K562 (cell line): ENCODE measurements at regions not wholly inside any gene's neighbourhood (a gene's known extent, or its start where the extent isn't known, plus 50 kb on each side); places are given as distances from the start of the nearest gene placed in this dataset.

ENCODE experiments used
- ATAC-seq: fragments of 200-7000 bp; cut with Tn5 transposase; 3 replicates; pipeline ENCODE4 v1.9.1; 2020; ENCODE audit warnings: moderate library complexity
- BruUV-seq: library from RNA; stranded (reverse); fragments of 400-500 nt; replicated peaks from 2 replicates; lab custom pipeline; 2021; lab: Mats Ljungman, UMichigan
- CTCF ChIA-PET: fragments of 300-600 bp; formaldehyde crosslinking; extraction: SDS; loops from one replicate; lab custom pipeline; 2021; ENCODE audit warnings: low intra/inter-chr PET ratio; lab: Yijun Ruan, JAX
- POLR2A ChIA-PET: fragments of 300-600, 350-650 bp; sonication (Branson Sonifier 250); formaldehyde crosslinking; extraction: SDS; loops from one replicate; lab custom pipeline; 2021; ENCODE audit warnings: antibody characterized with exemption, inconsistent platforms; lab: Yijun Ruan, JAX
- DNase-seq, 4 experiments: peaks; one replicate each; pipeline versions ENCODE4 v3.0.0 to v3.0.0-alpha.2; 2011 to 2018; ENCODE audit warnings: low spot score in 3 of 4, mixed read lengths in 3 of 4; ENCODE audit errors: extremely low read depth in 1 of 4
- FAIRE-seq: peaks from 2 replicates; lab custom pipeline; 2011; peaks lifted over from hg19 to GRCh38; lab: Jason Lieb, UNC
- H2AFZ ChIP-seq: 2 replicates; pipeline ENCODE4 v1.6.0; 2011; ENCODE audit warnings: low read depth, low read length, control low read depth, inconsistent platforms
- H3K27ac ChIP-seq: fragments of 200-600 bp; 3 replicates; pipeline ENCODE4 v1.8.0; 2011; ENCODE audit warnings: low read depth, mild to moderate bottlenecking, control low read depth, inconsistent platforms, low read length, moderate library complexity, mixed read lengths; ENCODE audit errors: extremely low read depth
- H3K27me3 ChIP-seq, 2 experiments: fragments of 300-600 bp in 1 of 2; 2 replicates in 1 of 2; 3 replicates in 1 of 2; pipeline versions ENCODE4 v1.6.0 to v1.8.0; 2011; ENCODE audit warnings: inconsistent platforms in 2 of 2, low read length in 2 of 2, mild to moderate bottlenecking in 1 of 2, mixed read lengths in 1 of 2, moderate library complexity in 1 of 2; ENCODE audit not compliant: control insufficient read depth in 2 of 2, insufficient read depth in 2 of 2
- H3K36me3 ChIP-seq: fragments of 300-600 bp; 3 replicates; pipeline ENCODE4 v1.8.0; 2011; ENCODE audit warnings: mild to moderate bottlenecking, low read length, inconsistent platforms; ENCODE audit not compliant: control insufficient read depth, insufficient read depth
- H3K4me1 ChIP-seq, 2 experiments: fragments of 200-600 bp in 1 of 2; replicated peaks in 1 of 2; 2 replicates in 1 of 2; 3 replicates in 1 of 2; pipeline versions ENCODE4 v1.5.1 to v1.8.0; 2011; ENCODE audit warnings: inconsistent platforms in 2 of 2, low read length in 2 of 2, mild to moderate bottlenecking in 1 of 2, mixed read lengths in 1 of 2, moderate library complexity in 1 of 2; ENCODE audit not compliant: control insufficient read depth in 2 of 2, insufficient read depth in 2 of 2
- H3K4me2 ChIP-seq: 2 replicates; pipeline ENCODE4 v1.6.1; 2011; ENCODE audit warnings: low read length, control low read depth, inconsistent platforms, mixed read lengths; ENCODE audit not compliant: insufficient read depth
- H3K4me3 ChIP-seq: fragments of 200-600 bp; sonication (generic), shearing (Covaris generic); 2 replicates; pipeline ENCODE4 v1.5.1; 2016; ENCODE audit warnings: control low read depth, inconsistent platforms
- H3K79me2 ChIP-seq: fragments of 200-600 bp; 3 replicates; pipeline ENCODE4 v1.8.0; 2011; ENCODE audit warnings: low read length, inconsistent platforms; ENCODE audit not compliant: control insufficient read depth, insufficient read depth
- H3K9ac ChIP-seq, 2 experiments: 2 replicates each; pipeline versions ENCODE4 v1.6.0 to v1.6.1; 2011; ENCODE audit warnings: low read depth in 2 of 2, low read length in 2 of 2, control low read depth in 1 of 2, inconsistent platforms in 1 of 2, mild to moderate bottlenecking in 1 of 2, mixed read lengths in 1 of 2; ENCODE audit not compliant: insufficient read depth in 1 of 2
- H3K9me1 ChIP-seq: one replicate; pipeline ENCODE4 v1.6.0; 2011; ENCODE audit warnings: inconsistent platforms, mild to moderate bottlenecking, low read length, moderate library complexity; ENCODE audit not compliant: control insufficient read depth, insufficient read depth
- H3K9me3 ChIP-seq: replicated peaks from 2 replicates; pipeline ENCODE4 v1.5.1; 2011; ENCODE audit warnings: low read depth, low read length, inconsistent platforms; ENCODE audit not compliant: control insufficient read depth, insufficient read depth
- H4K20me1 ChIP-seq: replicated peaks from 2 replicates; pipeline ENCODE4 v1.6.1; 2011; ENCODE audit warnings: low read length, inconsistent platforms, mixed read lengths; ENCODE audit not compliant: control insufficient read depth, insufficient read depth
- CBFA2T2 ChIP-seq: fragments of 450-650 bp; conservative IDR thresholded peaks from 2 replicates; pipeline ENCODE4 v1.6.1; 2017; ENCODE audit warnings: mild to moderate bottlenecking
- CHD1 ChIP-seq: fragments of 200-600 bp; sonication (generic); IDR thresholded peaks from one replicate; pipeline ENCODE4 v1.6.1; 2012; ENCODE audit warnings: mild to moderate bottlenecking, moderate library complexity, low read length, inconsistent platforms
- FOSL1 ChIP-seq: fragments of 200-800 bp; sonication (Bioruptor generic); conservative IDR thresholded peaks from 2 replicates; pipeline ENCODE4 v1.6.1; 2016; ENCODE audit warnings: missing genetic modification characterization, missing compliant biosample characterization
- MEIS2 ChIP-seq: fragments of 450-650 bp; IDR thresholded peaks from 2 replicates; pipeline ENCODE4 v1.6.1; 2014; ENCODE audit warnings: mild to moderate bottlenecking; ENCODE audit not compliant: partially characterized antibody
- MIER1 ChIP-seq: fragments of 450-650 bp; IDR thresholded peaks from 2 replicates; pipeline ENCODE4 v1.6.1; 2016; ENCODE audit warnings: antibody characterized with exemption, mild to moderate bottlenecking, low read depth
- SMARCA5 ChIP-seq: fragments of 450-650 bp; IDR thresholded peaks from 2 replicates; pipeline ENCODE4 v1.6.1; 2016
- WGBS: fragments of 100-300 bp; shearing (Covaris generic); methylation state at CpG from one replicate; pipeline ENCODE4 v1.1.6; 2016; ENCODE audit warnings: low coverage, mixed read lengths; ENCODE audit not compliant: insufficient coverage; ENCODE audit errors: missing lambda C conversion rate; 5-methylcytosine and 5-hydroxymethylcytosine counted together
- in situ Hi-C: fragments of 300-500 bp; cut with MboI; formaldehyde crosslinking; loops from 4 replicates; pipeline ENCODE4 v1.15.0; 2018; ENCODE audit warnings: inconsistent platforms, mixed read lengths
- intact Hi-C: fragments of 100-400 bp; cut with micrococcal nuclease; formaldehyde crosslinking; loops from 2 replicates; pipeline ENCODE4 v1.14.2; 2022
- TF ChIP-seq, protein P1 (sequence below): fragments of 250-450 bp; sonication (Bioruptor Pico); IDR thresholded peaks from 2 replicates; pipeline ENCODE4 v1.5.0; 2020; ENCODE audit warnings: mild to moderate bottlenecking, borderline replicate concordance
- TF ChIP-seq, protein P2 (sequence below), 2 experiments: IDR thresholded peaks in 1 of 2; conservative IDR thresholded peaks in 1 of 2; 2 replicates each; pipeline ENCODE4 v1.6.1; 2016; ENCODE audit warnings: low read depth in 2 of 2, mild to moderate bottlenecking in 1 of 2, missing compliant biosample characterization in 1 of 2, missing genetic modification characterization in 1 of 2, moderate library complexity in 1 of 2

- TF ChIP-seq, protein P1, sequence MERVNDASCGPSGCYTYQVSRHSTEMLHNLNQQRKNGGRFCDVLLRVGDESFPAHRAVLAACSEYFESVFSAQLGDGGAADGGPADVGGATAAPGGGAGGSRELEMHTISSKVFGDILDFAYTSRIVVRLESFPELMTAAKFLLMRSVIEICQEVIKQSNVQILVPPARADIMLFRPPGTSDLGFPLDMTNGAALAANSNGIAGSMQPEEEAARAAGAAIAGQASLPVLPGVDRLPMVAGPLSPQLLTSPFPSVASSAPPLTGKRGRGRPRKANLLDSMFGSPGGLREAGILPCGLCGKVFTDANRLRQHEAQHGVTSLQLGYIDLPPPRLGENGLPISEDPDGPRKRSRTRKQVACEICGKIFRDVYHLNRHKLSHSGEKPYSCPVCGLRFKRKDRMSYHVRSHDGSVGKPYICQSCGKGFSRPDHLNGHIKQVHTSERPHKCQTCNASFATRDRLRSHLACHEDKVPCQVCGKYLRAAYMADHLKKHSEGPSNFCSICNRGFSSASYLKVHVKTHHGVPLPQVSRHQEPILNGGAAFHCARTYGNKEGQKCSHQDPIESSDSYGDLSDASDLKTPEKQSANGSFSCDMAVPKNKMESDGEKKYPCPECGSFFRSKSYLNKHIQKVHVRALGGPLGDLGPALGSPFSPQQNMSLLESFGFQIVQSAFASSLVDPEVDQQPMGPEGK (CRISPR knock-in tag): no peak
- no peak for TF ChIP-seq FOSL1 (tag)
- no peak for TF ChIP-seq CHD1
- TF ChIP-seq SMARCA5: no peak
- TF ChIP-seq, all 486 proteins: peak for 0
These were observed 52.5 kb upstream of the SLC14A2 start (continued) for GRCh38 chr18:45562567-45563479.

DNA sequence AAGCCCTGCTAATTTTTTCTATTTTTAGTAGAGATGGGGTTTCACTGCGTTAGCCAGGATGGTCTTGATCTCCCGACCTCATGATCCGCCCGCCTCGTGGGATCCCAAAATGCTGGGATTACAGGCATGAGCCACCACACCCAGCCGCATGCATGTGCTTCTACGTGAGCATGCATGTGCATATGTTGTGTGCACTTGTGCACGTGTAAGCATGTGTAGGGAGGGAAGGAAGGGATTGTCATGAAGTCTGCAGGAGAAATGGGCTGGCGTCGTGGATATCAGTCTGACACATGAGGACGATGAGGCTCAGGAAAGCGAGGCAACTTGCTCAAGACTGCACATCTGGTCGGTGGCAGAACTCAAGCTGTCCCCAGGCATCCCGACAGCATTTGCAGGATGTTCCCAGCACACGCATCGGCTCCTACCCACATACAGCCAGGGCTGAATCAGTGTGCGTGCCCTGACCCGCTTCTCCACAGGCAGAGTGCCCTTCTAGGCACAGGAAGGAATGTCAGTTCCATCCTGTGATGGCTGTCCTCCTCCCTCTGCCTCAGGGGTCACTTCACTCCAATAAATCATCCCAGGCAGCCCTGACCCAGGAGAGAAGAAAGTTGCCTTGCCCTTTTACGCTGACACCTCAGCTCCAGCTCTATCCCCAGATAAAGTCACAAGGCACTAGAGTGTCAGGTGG lies 49.9 kb upstream of the SLC14A2 start:
- ATAC-seq (no peak), DNase-seq (no peak), FAIRE-seq (no peak)
- no peaks in the 10 kb centered on the region; a peak in 2 of 5 replicates for H3K4me1 ChIP-seq
- no peaks in the 10 kb centered on the region for H3K9me1 ChIP-seq
- no peak overlapping the region for H3K4me3 ChIP-seq
- BruUV-seq: no TSS peak
- H3K27ac ChIP-seq: no peak overlapping the region
- H3K36me3 ChIP-seq: no peaks in the 10 kb centered on the region
- in situ Hi-C loops: no loop called here
- 15% methylated on average over 16 of the region's 19 CpGs for WGBS
- ChIA-PET CTCF (no interaction called here), POLR2A (interaction anchor here (0.7 kb wide), 1 partner anchor 24 kb away, joined by 4 read pairs; no protein-coding TSS in a partner anchor)
- no peak overlapping the region for H3K4me2 ChIP-seq
- no peak overlapping the region for H2AFZ ChIP-seq
- no peaks in the 10 kb centered on the region for H4K20me1 ChIP-seq
- TF ChIP-seq, protein P2, sequence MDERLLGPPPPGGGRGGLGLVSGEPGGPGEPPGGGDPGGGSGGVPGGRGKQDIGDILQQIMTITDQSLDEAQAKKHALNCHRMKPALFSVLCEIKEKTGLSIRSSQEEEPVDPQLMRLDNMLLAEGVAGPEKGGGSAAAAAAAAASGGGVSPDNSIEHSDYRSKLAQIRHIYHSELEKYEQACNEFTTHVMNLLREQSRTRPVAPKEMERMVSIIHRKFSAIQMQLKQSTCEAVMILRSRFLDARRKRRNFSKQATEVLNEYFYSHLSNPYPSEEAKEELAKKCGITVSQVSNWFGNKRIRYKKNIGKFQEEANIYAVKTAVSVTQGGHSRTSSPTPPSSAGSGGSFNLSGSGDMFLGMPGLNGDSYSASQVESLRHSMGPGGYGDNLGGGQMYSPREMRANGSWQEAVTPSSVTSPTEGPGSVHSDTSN (CRISPR knock-in tag; IDR thresholded peaks at IDR 0.05; ENCODE audit: low read depth): no peak
- TF ChIP-seq, protein P2 (tag; conservative IDR thresholded peaks at IDR 0.05; ENCODE audit: low read depth): peak; percentile 45; the same call in 1 of the 2 replicates
- TF ChIP-seq MEIS2: peak; percentile 32
- TF ChIP-seq MIER1: no peak
- TF ChIP-seq CBFA2T2: no peak
- no peaks in the 10 kb centered on the region for H3K9me3 ChIP-seq
- no peaks in the 10 kb centered on the region for H3K27me3 ChIP-seq
- H3K9ac ChIP-seq: no peak overlapping the region
- intact Hi-C loops: no loop called here
- no peaks in the 10 kb centered on the region for H3K79me2 ChIP-seq
